22Rv1 (cell line): ENCODE measurements at regions not wholly inside any gene's neighbourhood (a gene's known extent, or its start where the extent isn't known, plus 50 kb on each side); places are given as distances from the start of the nearest gene placed in this dataset.

ENCODE experiments used
- ZFX ChIP-seq: fragments of 450-650 bp; IDR thresholded peaks from 2 replicates; pipeline ENCODE4 v1.6.1; 2017; ENCODE audit warnings: antibody characterized with exemption, borderline replicate concordance
- TF ChIP-seq, protein P1 (sequence below): fragments of 450-650 bp; IDR thresholded peaks from 2 replicates; pipeline ENCODE4 v1.5.1; 2017; ENCODE audit warnings: mild to moderate bottlenecking

GRCh38 chr6:22756365-22756764 lies 187.0 kb downstream of the HDGFL1 start:
- TF ChIP-seq, protein P1, sequence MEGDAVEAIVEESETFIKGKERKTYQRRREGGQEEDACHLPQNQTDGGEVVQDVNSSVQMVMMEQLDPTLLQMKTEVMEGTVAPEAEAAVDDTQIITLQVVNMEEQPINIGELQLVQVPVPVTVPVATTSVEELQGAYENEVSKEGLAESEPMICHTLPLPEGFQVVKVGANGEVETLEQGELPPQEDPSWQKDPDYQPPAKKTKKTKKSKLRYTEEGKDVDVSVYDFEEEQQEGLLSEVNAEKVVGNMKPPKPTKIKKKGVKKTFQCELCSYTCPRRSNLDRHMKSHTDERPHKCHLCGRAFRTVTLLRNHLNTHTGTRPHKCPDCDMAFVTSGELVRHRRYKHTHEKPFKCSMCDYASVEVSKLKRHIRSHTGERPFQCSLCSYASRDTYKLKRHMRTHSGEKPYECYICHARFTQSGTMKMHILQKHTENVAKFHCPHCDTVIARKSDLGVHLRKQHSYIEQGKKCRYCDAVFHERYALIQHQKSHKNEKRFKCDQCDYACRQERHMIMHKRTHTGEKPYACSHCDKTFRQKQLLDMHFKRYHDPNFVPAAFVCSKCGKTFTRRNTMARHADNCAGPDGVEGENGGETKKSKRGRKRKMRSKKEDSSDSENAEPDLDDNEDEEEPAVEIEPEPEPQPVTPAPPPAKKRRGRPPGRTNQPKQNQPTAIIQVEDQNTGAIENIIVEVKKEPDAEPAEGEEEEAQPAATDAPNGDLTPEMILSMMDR = no peak
- no peak for TF ChIP-seq ZFX
